ENCODE measurements at regions not wholly inside any gene's neighbourhood (a gene's known extent, or its start where the extent isn't known, plus 50 kb on each side); places are given as distances from the start of the nearest gene placed in this dataset.

- Mint-ChIP-seq H3K9me3 (no peaks in the 10 kb centered on the region), H3K4me3 (no peak overlapping the region), H3K27ac (no peak overlapping the region), H3K27me3 (ENCODE audit: low read depth) (no peaks in the 10 kb centered on the region), H3K4me1 (peaks cover 48% of the 10 kb centered on the region), H3K36me3 (no peaks in the 10 kb centered on the region)
- ChIA-PET CTCF (interaction anchor here (0.7 to 1.3 kb wide), 4 partner anchors 60 to 103 kb away, joined by 3 to 4 read pairs (median 4); no protein-coding TSS in a partner anchor), POLR2A (no interaction called here)
- no peak; the same call in 1 of the 2 replicates for ATAC-seq
- DNase-seq (ENCODE audit: low spot score), result no peak
- TF ChIP-seq E2F5 (CRISPR knock-in tag; IDR thresholded peaks at IDR 0.05) (no peak), ZNF423 (CRISPR knock-in tag; IDR thresholded peaks at IDR 0.05) (no peak)
These were observed 70.0 kb downstream of the EXOSC2 start for GRCh38 chr9:130763331-130764171.

- ATAC-seq, result no peak
- no peak overlapping the region for H3K4me3 Mint-ChIP-seq
- H3K27ac Mint-ChIP-seq, result 0 out of 2 replicates have a peak overlapping the region, but pooled peaks have one; percentile 35
- no peak for DNase-seq (ENCODE audit: low spot score)
- ChIA-PET POLR2A (no interaction called here), CTCF (interaction anchor here (1.3 to 2.0 kb wide), 2 partner anchors 9 to 64 kb away, joined by 4 to 5 read pairs; no protein-coding TSS in a partner anchor)
- no peaks in the 10 kb centered on the region for H3K9me3 Mint-ChIP-seq
- peaks cover 51% of the 10 kb centered on the region for H3K4me1 Mint-ChIP-seq
- TF ChIP-seq ATF6 (CRISPR knock-in tag; IDR thresholded peaks at IDR 0.05) (no peak), SP1 (CRISPR knock-in tag; conservative IDR thresholded peaks at IDR 0.05) (no peak), MLX (CRISPR knock-in tag; IDR thresholded peaks at IDR 0.05) (no peak), CBFB (CRISPR knock-in tag; IDR thresholded peaks at IDR 0.05; ENCODE audit: low read depth) (no peak), ZBTB43 (CRISPR knock-in tag; IDR thresholded peaks at IDR 0.05) (no peak), SMAD3 (CRISPR knock-in tag; IDR thresholded peaks at IDR 0.05; ENCODE audit: borderline replicate concordance) (no peak)
- no peaks in the 10 kb centered on the region for H3K36me3 Mint-ChIP-seq
- no peaks in the 10 kb centered on the region for H3K27me3 Mint-ChIP-seq (ENCODE audit: low read depth)
These were observed 69.7 kb upstream of the ABL1 start for GRCh38 chr9:130765137-130766020.

GRCh38 chr9:130766021-130766926 is 68.8 kb upstream of the ABL1 start:
- H3K27me3 Mint-ChIP-seq (ENCODE audit: low read depth), result no peaks in the 10 kb centered on the region
- DNase-seq (ENCODE audit: low spot score) (no peak), ATAC-seq (no peak)
- ChIA-PET POLR2A (interaction anchor here (0.7 kb wide), 1 partner anchor 10 kb away, joined by 4 read pairs; no protein-coding TSS in a partner anchor), CTCF (interaction anchor here (1.0 to 4.5 kb wide), 7 partner anchors 10 to 232 kb away, joined by 3 to 44 read pairs (median 4); partner anchors contain the start of gene EXOSC2)
- H3K4me1 Mint-ChIP-seq, result peaks cover 51% of the 10 kb centered on the region
- no peaks in the 10 kb centered on the region for H3K9me3 Mint-ChIP-seq
- peak overlapping the region; percentile 77 for H3K27ac Mint-ChIP-seq
- H3K36me3 Mint-ChIP-seq, result no peaks in the 10 kb centered on the region
- no peak overlapping the region for H3K4me3 Mint-ChIP-seq
- TF ChIP-seq ESRRA (CRISPR knock-in tag; IDR thresholded peaks at IDR 0.05; ENCODE audit: borderline replicate concordance) (no peak), JAZF1 (CRISPR knock-in tag; IDR thresholded peaks at IDR 0.05) (no peak), ZNF396 (CRISPR knock-in tag; IDR thresholded peaks at IDR 0.05; ENCODE audit: borderline replicate concordance) (no peak), PRDM15 (CRISPR knock-in tag; IDR thresholded peaks at IDR 0.05) (no peak), CREM (CRISPR knock-in tag; IDR thresholded peaks at IDR 0.05) (no peak), GABPB1 (CRISPR knock-in tag; IDR thresholded peaks at IDR 0.05) (no peak), RORB (CRISPR knock-in tag; IDR thresholded peaks at IDR 0.05) (no peak), GTF2I (CRISPR knock-in tag; conservative IDR thresholded peaks at IDR 0.05) (no peak), ZNF138 (CRISPR knock-in tag; conservative IDR thresholded peaks at IDR 0.05) (no peak)

All from WTC11 (cell line).